GM18520 (cell line): ENCODE measurements at regions not wholly inside any gene's neighbourhood (a gene's known extent, or its start where the extent isn't known, plus 50 kb on each side); places are given as distances from the start of the nearest gene placed in this dataset.
"Not testable (repeated sequence)": the region's sequence is repeated elsewhere in the genome, so short reads cannot be mapped to it uniquely, and the experiment has no call there.

ENCODE experiments used
- ATAC-seq: cut with Tn5 transposase; IDR thresholded peaks from one replicate; pipeline ENCODE4 v1.9.1; 2021; ENCODE audit not compliant: unreplicated experiment

DNA sequence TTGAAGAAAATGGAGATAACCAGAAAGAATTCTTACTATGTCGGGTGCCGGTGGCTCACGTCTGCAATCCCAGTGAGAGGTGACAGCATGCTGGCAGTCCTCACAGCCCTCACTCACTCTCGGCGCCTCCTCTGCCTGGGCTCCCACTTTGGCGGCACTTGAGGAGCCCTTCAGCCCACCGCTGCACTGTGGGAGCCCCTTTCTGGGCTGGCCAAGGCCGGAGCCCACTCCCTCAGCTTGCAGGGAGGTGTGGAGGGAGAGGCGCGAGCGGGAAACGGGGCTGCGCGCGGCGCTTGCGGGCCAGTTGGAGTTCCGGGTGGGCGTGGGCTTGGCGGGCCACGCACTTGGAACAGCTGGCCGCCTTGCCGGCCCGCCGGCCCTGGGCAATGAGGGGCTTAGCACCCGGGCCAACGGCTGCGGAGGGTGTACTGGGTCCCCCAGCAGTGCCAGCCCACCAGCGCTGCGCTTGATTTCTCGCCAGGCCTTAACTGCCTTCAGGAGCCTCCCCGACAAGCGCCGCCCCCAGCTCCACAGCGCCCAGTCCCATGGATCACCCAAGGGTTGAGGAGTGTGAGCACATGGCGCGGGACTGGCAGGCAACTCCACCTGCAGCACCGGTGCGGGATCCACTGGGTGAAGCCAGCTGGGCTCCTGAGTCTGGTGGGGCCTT lies 1672.5 kb upstream of the B3GALT2 start:
- ATAC-seq, result not testable (repeated sequence)

DNA sequence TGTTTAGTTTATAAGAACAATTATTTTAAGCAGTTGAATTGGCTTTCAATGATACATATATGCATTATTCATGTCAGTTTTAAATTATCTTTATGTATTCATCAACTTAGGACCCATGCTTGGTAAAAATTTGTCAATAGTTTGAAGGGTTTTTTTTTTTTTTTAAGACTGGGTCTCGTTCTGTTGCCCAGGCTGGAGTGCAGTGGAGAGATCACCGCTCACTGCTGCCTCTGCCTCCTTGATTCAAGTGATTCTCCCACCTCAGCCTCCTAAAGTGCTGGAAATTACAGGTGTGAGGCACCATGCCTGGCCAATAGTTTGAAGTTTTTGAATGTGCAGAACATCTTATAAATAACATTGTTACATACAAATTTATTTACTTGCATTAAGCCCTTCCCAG lies 1671.0 kb upstream of the B3GALT2 start:
- ATAC-seq, result no peak

GRCh38 chr1:194848846-194849245 lies 1662.4 kb upstream of the B3GALT2 start:
- no peak for ATAC-seq

DNA sequence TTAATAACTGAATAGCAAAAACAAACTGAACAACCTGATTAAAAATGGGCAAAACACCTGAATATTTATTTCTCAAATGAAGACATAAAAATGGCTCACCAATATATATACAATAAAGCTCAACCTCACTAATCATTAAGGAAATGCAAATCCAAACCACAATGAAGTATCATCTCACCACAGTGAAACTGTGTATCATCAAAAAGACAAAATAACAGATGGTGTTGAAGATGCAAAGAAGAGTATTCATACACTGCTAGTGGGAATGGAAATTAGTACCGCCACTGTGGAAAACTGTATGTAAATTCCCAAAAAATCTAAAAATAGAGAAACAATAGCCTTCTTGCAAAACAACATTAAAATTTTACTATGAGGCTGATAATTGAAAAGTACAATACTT lies 1660.1 kb upstream of the B3GALT2 start:
- peak; percentile 78 for ATAC-seq

DNA sequence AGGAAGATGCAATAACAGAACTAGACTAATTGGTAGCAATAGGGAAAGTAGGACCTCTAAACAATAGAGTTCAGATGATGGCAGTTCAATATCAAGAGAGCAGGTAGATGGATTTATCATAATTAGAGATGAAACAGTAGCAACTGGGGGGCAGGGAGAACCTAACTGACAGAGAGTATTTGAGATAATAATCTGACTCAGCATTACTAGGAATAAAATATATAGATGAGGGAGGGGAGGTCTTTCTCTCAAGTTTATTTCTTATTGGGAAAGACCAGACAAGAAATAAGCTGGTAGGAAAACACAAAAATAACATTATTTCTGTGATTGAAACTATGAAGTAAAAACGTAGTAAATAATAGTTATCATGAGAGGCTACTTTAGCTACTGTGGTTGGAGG lies 1656.7 kb upstream of the B3GALT2 start:
- no peak for ATAC-seq

DNA sequence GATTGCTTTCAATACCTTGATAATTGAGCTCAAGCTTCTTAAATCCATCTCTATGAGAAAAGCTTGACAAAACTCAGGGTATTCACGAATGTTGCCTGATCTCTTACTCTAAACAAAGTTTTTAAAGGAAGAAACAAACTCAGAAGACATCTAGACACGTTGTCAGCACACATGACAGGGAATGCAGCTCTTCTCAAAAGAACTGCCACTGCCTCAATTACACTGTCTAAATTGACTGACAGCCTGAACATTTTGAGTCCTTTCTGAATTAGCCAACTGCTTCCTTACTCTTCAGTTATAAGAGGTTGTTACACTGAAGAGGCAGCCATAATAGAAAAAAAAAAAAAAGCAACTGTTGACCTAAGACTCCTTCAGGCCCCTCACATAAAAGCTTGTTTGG lies 1646.7 kb upstream of the B3GALT2 start:
- ATAC-seq, result no peak

DNA sequence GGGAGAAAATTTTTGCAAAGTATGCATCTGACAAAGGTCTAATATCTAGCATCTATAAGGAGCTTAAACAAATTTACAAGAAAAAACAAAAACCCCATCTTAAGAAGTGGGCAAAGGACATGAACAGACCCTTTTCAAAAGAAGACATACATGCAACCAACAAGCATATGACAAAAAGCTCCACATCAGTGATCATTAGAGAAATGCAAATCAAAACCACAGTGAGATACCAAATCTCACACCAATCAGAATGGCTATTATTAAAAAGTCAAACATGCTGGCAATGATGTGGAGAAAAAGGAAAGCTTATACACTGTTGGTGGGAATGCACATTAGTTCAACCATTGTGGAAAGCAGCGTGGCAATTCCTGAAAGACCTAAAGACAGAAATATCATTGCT lies 1645.2 kb upstream of the B3GALT2 start:
- ATAC-seq, result not testable (repeated sequence)

DNA sequence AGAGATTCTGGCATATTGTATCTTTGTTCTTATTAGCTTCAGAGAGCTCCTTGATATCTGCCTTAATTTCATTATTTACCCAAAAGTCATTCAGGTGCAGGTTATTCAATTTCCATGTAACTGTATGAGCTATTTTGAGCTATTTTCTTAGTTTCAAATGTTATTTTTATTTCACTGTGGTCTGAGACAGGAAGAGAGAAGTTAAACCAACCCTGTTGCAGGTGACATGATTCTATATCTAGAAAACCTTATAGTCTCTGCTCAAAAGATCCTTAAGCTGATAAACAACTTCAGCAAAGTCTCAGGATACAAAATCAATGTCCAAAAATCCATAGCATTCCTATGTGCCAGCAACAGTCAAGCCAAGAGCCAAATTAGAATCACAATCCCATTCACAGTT lies 1644.0 kb upstream of the B3GALT2 start:
- peak; percentile 78 for ATAC-seq

GRCh38 chr1:194829492-194829891 lies 1643.1 kb upstream of the B3GALT2 start:
- no peak for ATAC-seq

DNA sequence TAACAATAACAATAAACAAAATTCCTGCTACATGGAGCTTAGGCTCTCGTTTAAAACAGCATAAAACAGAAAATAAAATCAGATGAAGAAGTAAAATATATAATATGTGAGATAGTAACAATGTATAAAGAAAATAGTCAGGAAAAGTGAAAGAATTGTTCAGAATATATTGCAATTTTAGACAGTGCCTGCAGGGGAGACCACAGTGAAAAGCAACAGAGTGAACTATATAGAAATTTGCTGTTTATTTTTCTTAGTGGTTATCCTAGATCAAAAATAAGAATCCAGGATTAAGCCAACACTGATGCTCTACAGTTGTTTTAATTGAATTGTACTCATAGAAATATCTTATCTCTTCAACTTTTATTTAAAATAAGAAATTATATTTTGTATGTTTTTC lies 1639.0 kb upstream of the B3GALT2 start:
- no peak for ATAC-seq

DNA sequence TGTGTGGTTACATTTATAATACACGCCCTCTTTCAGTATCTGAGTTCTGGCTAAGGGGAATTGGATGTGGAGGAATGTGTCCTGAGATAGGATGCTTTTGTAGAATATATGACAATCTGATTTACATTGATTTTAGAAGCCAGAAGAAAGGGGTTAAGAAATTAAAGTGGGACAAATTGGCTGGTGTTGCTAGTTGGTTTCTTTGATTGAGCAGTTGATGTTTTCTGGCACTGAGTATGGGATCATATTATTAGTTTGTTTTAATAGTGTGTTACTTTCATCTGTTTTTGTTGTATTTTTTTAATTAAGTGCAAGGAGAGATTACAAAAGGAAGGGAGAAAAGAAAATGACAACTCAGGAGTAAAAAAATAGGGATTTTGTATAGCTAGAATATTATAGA lies 1634.7 kb upstream of the B3GALT2 start:
- no peak for ATAC-seq

DNA sequence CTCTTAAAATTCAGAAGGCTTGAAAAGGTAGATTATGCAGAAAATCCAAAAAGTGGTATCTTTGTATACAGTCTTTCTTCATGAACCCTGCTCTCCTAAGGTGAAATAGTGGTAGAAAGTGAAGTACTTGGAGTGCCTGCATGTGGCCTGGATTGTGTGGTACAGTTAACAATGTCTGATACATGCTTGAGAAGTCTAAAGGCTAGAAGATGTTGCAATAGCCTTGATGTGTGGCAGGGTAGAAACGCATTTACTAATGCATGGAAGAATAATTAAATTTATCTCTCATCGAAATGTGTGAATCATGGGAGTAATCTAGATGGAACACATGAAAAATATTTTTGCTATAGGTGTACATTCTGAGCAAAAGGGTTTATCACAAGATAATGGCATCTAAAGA lies 1632.3 kb upstream of the B3GALT2 start:
- no peak for ATAC-seq

DNA sequence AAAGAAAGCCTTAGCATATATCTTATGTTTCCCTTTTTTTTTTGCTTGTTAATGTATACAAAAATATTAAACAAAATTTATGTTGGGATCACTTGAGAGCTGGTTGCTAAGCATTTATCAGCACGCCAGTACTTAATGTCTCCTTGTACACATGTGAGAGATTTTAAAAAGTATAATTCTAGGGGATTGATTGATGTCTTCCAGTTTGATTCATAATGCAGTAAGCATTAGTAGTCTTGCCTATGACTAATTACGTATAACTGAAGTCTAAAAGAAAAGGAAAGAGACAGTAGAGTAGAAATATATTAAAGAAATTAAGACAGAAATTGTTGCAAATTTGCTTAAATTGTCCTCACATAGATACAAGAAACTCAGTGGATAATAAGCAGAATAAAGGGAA lies 1630.4 kb upstream of the B3GALT2 start:
- ATAC-seq, result no peak

DNA sequence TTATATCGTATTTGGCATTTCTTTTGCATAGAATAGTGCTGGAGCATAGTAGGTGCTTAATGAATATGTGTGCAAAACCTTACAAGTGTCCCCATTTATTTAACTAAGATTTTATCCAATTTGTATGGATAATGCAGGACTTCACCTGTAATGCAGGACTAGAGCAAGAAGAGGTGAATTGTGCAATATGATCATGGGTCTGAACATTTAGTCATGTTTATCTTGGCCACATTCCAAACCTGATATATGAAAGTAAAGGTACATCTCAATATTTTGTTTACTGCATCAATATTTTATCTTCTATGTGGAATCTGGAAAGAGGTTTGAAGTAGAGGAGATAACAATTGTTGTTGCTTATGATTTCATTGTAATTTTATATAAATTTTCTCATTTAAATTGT lies 1626.7 kb upstream of the B3GALT2 start:
- ATAC-seq, result no peak

DNA sequence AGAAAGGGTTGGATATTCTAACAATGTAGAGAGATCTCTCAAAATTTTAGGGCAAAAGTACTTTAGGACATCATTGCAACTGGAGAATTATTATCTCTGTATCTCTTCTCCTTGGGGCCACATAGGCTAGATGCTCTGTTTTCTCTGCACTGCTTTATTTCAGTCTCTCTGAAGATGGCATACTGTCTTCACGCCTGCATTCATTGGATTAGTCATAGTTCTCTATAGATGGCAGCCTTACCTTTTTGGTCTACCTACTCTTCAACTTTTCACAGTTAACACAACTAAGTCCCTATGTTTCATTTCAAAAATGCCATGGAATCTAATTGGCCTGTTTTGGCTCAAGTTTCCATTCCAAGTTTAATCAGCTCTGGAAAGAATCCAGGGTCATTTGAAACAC lies 1623.3 kb upstream of the B3GALT2 start:
- peak; percentile 52 for ATAC-seq

DNA sequence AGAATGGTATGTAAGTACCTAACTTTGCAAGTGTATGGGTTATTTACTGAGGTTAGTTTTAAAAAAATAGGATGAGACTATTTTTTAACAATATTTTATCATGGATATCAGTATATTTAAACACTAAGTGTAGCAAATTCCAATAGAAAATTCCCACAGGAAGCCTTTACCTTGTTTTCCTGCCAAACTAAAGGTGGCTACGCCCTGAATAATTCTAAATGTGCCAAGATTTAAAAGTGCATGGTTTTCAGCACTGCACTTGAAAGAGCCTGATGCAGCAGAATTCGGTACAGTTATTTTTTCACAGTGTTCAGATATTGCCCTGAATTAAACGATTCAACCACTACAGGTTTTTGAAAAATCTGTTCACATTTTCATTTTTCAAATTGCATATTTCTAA lies 1622.8 kb upstream of the B3GALT2 start:
- no peak for ATAC-seq

DNA sequence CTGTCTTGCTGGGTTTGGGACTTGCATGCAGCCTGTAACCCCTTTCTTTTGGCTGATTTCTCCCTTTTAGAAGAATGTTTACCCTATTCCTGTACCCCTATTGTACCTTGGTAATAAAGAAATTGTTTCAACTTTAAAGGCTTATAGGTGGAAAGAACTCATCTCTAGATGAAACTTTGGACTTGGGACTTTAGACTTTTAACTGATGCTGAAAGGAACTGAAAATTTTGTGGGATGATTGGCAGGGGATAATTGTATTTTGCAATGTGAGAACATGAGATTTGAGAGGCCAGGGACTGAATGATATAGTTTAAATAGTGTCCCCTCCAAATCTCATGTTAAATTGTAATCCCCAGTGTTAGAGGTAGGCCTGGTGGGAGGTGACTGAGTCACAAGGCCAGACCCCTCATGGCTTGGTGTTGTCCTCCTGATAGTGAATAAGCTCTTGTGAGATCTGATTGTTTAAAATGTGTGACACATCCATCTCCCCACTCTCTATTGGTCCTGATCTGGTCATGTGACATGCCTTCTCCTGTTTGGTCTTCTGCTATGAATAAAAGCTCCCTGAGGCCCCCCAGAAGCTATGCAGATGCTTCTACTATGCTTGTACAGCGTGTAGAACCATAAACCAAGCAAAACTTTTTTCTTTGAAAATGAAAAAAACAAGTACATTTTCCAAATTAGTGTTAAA lies 1621.3 kb upstream of the B3GALT2 start:
- no peak for ATAC-seq

- no peak for ATAC-seq
These were observed 1616.2 kb upstream of the B3GALT2 start for GRCh38 chr1:194802572-194802971.

DNA sequence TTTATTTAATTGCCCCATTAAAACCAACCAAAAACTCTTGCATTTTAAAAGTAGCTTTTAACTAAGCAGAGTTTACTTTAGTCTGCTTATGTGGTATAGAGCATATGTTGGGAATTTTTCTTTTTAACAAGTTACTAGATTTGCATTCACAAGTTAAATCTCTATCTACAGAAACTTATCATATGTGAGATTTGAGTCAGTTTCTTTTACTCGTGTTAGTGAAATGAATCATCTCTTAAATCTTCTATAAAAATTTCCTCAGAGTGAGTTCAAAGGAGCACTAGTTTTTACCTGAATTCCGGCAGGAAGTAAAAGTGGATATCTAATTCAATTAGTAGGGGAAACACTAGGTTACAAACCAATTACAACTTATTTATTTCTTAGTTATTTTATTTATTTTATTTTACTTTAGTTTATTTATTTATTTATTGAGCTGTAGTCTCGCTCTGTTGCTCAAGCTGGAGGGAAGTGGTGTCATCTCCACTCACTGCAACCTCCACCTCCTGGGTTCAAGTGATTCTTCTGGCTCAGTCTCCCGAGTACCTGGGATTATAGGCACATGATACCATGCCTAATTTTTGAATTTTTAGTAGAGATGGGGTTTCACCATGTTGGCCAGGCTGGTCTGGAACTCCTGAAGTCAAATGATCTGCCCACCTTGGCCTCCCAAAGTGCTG lies 1609.6 kb upstream of the B3GALT2 start:
- ATAC-seq, result peak; percentile 98

GRCh38 chr1:194787001-194787400 lies 1600.6 kb upstream of the B3GALT2 start:
- ATAC-seq, result no peak

DNA sequence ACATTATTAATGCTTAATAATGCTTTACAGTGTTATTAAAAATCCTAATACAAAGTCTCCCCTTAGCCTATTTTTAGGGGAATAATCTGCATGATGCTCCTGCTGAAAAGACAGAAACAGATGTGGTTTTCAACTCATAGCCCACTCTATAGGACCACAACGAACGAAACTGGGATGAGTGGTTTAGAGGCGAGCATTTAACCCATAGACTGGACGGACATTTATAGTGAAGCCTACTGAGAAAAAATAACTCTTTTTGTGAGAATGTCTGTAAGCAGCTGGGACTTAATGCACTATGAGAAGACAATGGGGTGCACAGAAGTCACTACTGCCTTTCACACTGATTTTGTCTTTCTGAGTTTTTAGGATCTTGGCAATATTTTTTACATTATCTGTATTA lies 1599.6 kb upstream of the B3GALT2 start:
- no peak for ATAC-seq

DNA sequence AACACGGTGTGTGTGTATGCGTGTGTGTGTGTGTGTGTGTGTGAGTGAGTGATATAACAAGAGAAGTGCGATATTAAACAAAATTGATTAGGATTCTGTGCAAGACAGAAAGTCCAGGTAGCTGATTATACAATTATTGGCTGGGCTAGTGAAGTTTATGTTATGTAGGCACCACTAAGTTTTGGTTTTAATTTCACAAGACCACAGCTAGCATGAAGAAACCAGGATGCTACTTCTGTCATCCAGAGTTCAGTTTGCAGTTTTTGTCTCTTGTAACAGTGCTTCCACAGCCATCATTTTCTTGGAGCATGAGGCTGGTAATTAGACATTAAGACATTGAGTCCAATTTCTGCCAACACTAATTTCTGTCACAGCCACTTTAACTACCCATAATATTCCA lies 1590.2 kb upstream of the B3GALT2 start:
- no peak for ATAC-seq
